Stomach (tissue), 4 donors: ENCODE measurements at regions not wholly inside any gene's neighbourhood (a gene's known extent, or its start where the extent isn't known, plus 50 kb on each side); places are given as distances from the start of the nearest gene placed in this dataset.

ENCODE experiments used
- EP300 ChIP-seq: sonication (generic); formaldehyde crosslinking; IDR thresholded peaks from one replicate; pipeline ENCODE4 v1.6.1; 2017; ENCODE audit warnings: antibody characterized with exemption
- POLR2A ChIP-seq, 4 donors: fragments of 450-650 bp; IDR thresholded peaks; one replicate each; pipeline ENCODE4 v1.6.1; 2016; ENCODE audit warnings: antibody characterized with exemption in 4 of 4, control low read depth in 2 of 4, mild to moderate bottlenecking in 1 of 4, moderate library complexity in 1 of 4
- POLR2AphosphoS5 ChIP-seq, 3 donors: sonication (generic); formaldehyde crosslinking; IDR thresholded peaks; one replicate each; pipeline ENCODE4 v1.6.1; 2016; ENCODE audit warnings: antibody characterized with exemption in 3 of 3
- TF ChIP-seq, protein P1 (sequence below), 7 experiments: fragments of 450-650 bp in 4 of 7; fragments of 200-600 bp in 3 of 7; sonication (generic) in 3 of 7; IDR thresholded peaks; one replicate each; pipeline ENCODE4 v1.5.1; 2016 to 2019; ENCODE audit warnings: antibody characterized with exemption in 7 of 7, control low read depth in 2 of 7, mild to moderate bottlenecking in 1 of 7

DNA sequence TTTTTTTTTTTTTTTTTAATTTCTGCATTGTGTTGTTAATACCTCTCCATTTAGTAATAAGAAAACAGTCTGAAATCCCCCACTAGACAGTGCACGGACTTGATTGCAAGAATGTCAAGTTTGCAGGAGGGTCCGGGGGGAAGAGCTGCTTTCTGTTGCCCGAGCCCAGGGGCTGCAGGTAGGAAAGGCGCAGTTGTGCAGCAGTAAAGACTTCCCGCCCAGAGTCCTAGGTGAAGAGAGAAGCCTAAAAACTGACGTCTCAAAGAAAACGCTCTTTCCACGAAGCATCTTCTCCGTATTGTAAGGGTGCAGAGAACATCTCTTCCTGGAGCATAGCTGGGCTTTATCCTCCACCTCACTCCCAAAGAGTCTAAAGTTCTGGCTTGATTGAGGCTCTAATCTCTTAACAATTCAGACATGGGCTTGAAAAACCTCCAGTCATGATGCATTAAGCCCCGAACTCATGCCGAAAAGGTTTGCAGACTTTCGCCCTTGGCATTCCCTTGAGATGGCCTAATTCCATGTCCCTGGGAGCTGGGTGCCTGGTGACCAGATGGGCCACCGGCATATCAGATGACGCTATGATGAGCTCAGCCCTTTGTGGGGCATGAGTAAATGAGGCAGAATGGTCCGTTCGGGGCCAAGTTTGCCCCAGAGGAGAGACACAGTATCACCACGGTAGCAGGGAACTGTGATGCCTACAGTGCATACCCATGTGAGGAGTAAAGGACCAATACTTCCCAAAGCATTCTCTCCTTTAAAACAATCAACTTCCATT lies 436.2 kb upstream of the ZFHX3 start:
- TF ChIP-seq EP300: no peak
- TF ChIP-seq, protein P1, sequence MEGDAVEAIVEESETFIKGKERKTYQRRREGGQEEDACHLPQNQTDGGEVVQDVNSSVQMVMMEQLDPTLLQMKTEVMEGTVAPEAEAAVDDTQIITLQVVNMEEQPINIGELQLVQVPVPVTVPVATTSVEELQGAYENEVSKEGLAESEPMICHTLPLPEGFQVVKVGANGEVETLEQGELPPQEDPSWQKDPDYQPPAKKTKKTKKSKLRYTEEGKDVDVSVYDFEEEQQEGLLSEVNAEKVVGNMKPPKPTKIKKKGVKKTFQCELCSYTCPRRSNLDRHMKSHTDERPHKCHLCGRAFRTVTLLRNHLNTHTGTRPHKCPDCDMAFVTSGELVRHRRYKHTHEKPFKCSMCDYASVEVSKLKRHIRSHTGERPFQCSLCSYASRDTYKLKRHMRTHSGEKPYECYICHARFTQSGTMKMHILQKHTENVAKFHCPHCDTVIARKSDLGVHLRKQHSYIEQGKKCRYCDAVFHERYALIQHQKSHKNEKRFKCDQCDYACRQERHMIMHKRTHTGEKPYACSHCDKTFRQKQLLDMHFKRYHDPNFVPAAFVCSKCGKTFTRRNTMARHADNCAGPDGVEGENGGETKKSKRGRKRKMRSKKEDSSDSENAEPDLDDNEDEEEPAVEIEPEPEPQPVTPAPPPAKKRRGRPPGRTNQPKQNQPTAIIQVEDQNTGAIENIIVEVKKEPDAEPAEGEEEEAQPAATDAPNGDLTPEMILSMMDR (IDR thresholded peaks at IDR 0.05): no peak
- no peak for TF ChIP-seq POLR2A (IDR thresholded peaks at IDR 0.05)
- TF ChIP-seq POLR2AphosphoS5 (IDR thresholded peaks at IDR 0.05): no peak
